Superior temporal gyrus (tissue), 1 donor: ENCODE measurements at regions not wholly inside any gene's neighbourhood (a gene's known extent, or its start where the extent isn't known, plus 50 kb on each side); places are given as distances from the start of the nearest gene placed in this dataset.
A peak's percentile ranks its signal among the peaks of the same experiment; 100 is the strongest.
"Not testable (repeated sequence)": the region's sequence is repeated elsewhere in the genome, so short reads cannot be mapped to it uniquely, and the experiment has no call there.

Source experiments
- DNase-seq: peaks from one replicate; pipeline ENCODE4 v3.0.0-alpha.2; 2016; ENCODE audit errors: extremely low spot score

GRCh38 chr6:61622601-61623000, 663.4 kb downstream of the KHDRBS2 start:
- no peak for DNase-seq

GRCh38 chr6:61614119-61614518, 671.9 kb downstream of the KHDRBS2 start:
- DNase-seq = no peak

DNA sequence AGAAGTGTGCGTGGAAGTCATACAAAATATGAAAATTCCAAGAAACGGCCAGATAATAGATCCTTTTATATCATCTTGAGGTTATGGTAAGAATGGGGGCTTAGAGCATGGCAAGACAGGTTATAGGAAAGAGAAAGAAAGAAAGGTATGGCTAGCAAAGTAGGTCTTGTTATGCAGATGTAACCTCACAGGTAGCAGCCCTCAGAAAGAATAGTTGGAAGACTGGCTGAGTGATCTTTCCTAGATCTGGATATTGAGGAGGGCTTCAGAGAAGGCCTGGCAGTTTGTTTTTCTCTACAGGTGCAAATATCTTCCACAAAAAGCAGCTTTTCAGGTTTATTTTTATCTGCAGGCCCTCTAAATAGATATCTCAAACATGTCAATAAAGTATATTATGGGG, 679.5 kb downstream of the KHDRBS2 start:
- no peak for DNase-seq

DNA sequence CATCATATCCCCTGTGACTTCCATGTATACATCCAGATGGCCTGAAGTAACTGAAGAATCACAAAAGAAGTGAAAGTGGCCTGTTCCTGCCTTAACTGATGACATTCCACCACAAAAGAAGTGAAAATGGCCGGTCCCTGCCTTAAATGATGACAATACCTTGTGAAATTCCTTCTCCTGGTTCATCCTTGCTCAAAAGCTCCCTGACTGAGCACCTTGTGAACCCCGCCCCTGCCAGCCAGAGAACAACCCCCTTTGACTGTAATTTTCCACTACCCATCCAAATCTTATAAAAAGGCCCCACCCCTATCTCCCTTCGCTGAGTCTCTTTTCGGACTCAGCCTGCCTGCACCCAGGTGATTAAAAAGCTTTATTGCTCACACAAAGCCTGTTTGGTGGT, 680.2 kb downstream of the KHDRBS2 start:
- DNase-seq = not testable (repeated sequence)

DNA sequence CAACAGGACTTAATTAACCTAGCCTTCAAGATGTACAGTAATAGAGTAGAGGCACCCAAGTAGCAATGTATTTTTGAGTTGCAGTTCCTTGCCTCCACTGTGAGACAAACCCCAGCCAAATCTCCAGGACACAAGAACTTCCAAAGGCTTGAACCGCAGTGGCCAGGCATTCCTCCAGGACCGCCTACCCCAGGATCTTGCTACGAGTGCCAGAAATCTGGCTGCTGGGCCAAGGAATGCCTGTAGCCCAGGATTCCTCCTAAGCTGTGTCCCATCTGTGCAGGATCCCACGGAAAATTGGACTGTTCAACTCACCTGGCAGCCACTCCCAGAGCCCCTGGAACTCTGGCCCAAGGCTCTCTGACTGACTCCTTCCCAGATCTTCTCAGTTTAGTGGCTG, 683.9 kb downstream of the KHDRBS2 start:
- DNase-seq = not testable (repeated sequence)

- no peak for DNase-seq
Observed at GRCh38 chr6:61592238-61592637, 693.8 kb downstream of the KHDRBS2 start.

- peak; percentile 55 for DNase-seq
Observed at GRCh38 chr6:61586934-61587537, 699.0 kb downstream of the KHDRBS2 start.

DNA sequence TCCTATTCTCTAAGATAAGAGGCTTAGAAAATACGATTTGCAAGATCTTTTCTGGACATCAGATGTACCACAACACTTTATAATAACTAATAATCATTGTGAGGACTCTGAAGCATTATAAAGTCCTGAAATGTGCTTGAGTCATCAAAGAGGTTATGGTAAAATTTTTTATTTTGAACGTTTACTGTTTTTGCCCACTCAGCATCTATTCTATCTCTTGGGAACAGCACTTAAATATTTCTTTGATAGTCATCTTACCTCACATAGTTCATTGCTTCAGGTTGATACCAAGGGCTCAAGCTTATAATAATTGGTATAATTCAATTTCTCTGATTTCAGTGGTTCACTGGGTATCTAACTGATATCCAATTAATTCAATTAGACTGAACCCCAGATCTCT, 700.5 kb downstream of the KHDRBS2 start:
- no peak for DNase-seq

GRCh38 chr6:61562098-61562497, 723.9 kb downstream of the KHDRBS2 start:
- no peak for DNase-seq

DNA sequence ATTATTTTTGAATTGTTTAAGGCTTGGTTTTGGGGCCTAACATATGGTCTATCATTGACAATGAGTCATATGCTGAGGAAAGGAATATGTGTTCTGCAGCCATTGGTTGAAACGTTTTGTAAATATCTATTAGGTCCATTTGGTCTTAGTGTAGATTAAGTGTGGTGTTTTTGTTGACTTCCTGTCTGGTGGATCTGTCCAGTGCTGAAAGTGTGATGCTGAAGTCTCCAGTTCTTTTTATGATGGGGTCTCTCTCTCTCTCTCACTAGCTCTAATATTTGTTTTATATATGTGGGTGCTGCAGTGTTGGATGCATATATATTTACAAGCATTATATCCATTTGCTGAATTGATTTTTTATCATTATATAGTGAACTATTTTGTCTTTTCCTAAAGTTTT, 727.2 kb downstream of the KHDRBS2 start:
- no peak for DNase-seq

DNA sequence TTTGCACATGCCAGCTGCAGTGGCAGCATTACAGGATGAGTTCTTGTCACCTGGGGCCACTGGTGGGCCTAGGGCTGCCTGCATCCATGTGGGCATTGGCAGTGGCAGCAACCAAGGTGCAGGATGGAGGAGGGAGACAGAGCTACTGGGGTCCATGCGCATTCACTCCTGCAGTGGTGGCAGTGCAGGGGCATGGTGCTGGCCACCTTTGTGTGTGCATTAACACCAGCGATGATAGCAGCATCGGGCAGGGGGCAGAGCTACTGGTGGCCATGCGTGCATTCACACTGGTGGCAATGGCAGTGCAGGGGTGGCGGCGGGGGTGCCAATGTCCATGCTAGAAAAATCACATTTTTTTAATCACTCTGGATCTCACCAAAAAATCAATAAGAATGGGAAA, 730.0 kb downstream of the KHDRBS2 start:
- DNase-seq = no peak

- DNase-seq = no peak
Observed at GRCh38 chr6:61538801-61539200, 747.2 kb downstream of the KHDRBS2 start.

DNA sequence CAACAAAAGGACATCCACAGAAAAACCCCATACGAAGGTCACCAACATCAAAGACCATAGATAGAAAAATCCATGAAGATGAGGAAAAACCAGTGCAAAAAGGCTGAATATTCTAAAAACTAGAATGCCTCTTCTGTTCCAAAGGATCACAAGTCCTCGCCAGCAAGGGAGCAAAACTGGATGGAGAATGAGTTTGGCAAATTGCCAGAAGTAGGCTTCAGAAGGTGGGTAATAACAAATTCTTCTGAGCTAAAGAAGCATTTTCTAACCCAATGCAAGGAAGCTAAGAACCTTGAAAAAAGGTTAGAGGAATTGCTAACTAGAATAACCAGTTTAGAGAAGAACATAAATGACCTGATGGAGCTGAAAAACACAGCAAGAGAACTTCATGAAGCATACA, 753.3 kb downstream of the KHDRBS2 start:
- DNase-seq = not testable (repeated sequence)
